Fibroblast of the aortic adventitia (primary cell): ENCODE measurements at regions not wholly inside any gene's neighbourhood (a gene's known extent, or its start where the extent isn't known, plus 50 kb on each side); places are given as distances from the start of the nearest gene placed in this dataset.
"Not testable (repeated sequence)": the region's sequence is repeated elsewhere in the genome, so short reads cannot be mapped to it uniquely, and the experiment has no call there.

Experiments used
- DNase-seq: peaks from one replicate; pipeline ENCODE4 v3.0.0-alpha.2; 2010; ENCODE audit warnings: low read depth
- H3K4me3 ChIP-seq: 2 replicates; pipeline ENCODE4 v1.5.1; 2011; ENCODE audit warnings: low read depth, mild to moderate bottlenecking, control low read depth, low read length, moderate library complexity
- TF ChIP-seq, protein P1 (sequence below): IDR thresholded peaks from 2 replicates; pipeline ENCODE4 v1.5.1; 2011; ENCODE audit warnings: mild to moderate bottlenecking, low read length, control low read depth, inconsistent platforms; ENCODE audit not compliant: insufficient read depth

DNA sequence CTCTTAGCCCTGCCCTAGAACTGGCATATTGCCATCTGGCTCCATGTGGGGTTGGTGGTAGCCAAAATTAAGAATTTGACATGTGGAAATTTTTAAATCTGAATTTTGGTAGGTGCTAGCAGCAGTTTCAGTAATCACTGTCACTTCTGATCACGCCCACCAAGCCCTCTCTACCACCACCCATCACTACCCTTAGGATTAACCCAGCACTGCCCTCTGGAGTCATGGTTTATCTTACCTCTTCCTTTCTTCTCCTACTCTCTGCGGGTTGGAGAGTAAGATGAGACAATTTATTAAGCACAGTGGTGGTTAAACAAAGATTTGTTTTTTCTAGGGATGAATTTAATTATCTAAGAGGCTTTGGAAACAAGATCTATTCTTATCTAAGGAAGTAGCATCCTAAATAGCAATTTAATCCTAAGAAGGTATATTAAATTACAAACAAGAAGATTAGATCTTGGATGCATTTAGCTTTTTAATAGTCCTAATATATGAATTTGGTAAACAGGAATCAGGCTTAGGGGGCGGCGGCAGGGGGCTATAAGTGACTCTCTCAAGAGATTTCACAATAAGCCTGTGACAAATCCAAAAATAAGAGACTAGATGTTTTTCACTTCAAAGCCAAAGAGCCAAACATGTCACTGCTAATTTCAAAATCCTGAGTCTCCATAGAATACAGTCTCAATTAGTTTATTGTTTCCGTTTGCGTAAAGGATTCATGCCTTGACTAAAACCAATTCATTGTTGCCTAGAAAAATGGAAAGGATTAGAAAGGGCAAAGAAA, 498.4 kb upstream of the UBE2E2 start:
- TF ChIP-seq, protein P1, sequence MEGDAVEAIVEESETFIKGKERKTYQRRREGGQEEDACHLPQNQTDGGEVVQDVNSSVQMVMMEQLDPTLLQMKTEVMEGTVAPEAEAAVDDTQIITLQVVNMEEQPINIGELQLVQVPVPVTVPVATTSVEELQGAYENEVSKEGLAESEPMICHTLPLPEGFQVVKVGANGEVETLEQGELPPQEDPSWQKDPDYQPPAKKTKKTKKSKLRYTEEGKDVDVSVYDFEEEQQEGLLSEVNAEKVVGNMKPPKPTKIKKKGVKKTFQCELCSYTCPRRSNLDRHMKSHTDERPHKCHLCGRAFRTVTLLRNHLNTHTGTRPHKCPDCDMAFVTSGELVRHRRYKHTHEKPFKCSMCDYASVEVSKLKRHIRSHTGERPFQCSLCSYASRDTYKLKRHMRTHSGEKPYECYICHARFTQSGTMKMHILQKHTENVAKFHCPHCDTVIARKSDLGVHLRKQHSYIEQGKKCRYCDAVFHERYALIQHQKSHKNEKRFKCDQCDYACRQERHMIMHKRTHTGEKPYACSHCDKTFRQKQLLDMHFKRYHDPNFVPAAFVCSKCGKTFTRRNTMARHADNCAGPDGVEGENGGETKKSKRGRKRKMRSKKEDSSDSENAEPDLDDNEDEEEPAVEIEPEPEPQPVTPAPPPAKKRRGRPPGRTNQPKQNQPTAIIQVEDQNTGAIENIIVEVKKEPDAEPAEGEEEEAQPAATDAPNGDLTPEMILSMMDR = no peak
- H3K4me3 ChIP-seq = no peak overlapping the region
- DNase-seq = no peak

DNA sequence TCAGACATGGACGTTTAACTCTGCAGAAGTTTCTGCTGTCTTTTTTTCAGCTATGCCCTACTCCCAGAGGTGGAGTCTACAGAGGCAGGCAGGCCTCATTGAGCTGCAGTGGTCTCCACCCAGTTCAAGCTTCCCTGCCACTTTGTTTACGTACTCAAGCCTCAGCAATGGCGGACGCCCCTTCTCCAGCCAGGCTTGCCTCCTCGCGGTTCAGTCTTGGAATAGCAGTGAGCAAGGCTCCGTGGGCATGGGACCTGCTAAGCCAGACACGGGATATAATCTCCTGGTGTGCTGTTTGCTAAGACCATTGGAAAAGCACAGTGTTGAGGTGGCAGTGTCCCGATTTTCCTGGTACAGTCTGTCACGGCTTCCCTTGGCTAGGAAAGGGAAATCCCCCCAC, 496.2 kb upstream of the UBE2E2 start:
- H3K4me3 ChIP-seq, DNase-seq: not testable (repeated sequence)

DNA sequence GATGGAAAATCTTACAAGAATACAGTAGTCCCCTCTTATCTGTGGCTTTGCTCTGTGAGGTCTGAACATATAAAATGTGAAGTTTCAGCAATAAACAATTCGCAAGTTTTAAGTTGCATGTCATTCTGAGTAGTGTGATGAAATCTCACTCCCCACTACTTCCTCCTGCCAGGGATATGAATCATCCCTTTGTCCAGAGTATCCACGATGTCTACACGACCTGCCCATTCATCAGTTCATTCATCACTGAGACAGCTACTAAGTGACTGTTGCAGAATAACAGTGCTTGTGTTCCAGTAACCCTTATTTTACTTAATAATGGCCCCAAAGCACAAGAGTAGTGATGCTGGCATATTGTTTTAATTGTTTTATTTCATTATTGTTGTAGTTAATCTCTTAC, 489.2 kb upstream of the UBE2E2 start:
- TF ChIP-seq, protein P1 = no peak
- DNase-seq = peak; percentile 40
- H3K4me3 ChIP-seq = no peak overlapping the region

DNA sequence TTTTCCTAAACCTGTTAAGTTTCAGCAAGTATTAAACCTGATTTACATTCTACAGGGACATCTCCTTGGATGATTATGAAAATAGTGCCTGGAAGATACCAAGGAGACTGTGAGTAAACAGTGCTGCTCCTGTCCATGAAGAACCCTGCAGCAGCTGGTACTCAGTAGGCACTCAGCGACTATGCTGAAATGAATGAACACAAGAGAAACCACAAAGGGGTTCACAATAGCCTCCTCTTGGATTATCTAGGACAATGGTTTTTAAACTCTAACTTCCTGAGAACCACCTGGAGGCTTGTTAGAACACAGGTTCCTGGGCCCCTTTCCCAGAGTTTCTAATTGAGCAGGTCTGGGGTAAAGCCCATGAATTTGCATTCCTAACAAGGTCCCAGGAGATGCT, 488.4 kb upstream of the UBE2E2 start:
- TF ChIP-seq, protein P1 = no peak
- DNase-seq = no peak
- H3K4me3 ChIP-seq = no peak overlapping the region

DNA sequence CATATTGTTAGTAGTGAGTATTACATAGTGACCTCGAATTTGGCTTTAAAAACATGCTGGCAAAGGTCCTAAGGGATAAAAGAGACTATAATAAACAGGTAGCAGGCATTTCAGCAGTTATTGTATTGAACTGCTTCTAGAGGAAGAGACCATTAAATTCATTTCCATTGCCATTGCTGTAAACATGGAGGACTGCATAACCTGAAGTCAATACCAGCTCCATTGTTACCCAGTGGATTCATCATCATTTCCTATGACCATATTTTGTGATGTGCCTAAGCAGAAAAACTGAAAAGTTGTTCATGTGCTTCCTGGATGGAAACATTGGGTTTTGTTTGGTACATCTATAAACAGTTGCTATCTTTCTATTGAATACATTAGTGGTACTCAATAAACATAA, 482.5 kb upstream of the UBE2E2 start:
- H3K4me3 ChIP-seq = no peak overlapping the region
- TF ChIP-seq, protein P1 = no peak
- no peak for DNase-seq

DNA sequence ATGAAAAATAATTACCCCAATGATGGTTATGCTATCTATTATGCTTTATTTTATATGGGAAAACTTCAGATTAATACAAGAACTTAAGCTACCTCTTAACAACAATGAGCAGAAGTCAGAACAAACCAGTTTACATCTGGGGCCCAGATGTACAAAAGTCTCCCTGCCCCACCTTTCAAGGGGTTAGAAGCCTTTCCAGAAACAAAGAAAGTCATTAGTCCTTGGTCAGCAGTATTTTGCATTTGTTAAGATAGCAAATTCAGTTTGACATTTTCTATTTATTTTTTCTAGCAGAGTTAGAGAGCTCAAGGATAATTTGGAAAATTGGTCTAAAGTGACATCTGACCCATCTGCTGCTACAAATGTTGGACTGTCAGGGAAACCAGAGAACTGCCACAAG, 478.7 kb upstream of the UBE2E2 start:
- TF ChIP-seq, protein P1 = no peak
- no peak overlapping the region for H3K4me3 ChIP-seq
- no peak for DNase-seq

DNA sequence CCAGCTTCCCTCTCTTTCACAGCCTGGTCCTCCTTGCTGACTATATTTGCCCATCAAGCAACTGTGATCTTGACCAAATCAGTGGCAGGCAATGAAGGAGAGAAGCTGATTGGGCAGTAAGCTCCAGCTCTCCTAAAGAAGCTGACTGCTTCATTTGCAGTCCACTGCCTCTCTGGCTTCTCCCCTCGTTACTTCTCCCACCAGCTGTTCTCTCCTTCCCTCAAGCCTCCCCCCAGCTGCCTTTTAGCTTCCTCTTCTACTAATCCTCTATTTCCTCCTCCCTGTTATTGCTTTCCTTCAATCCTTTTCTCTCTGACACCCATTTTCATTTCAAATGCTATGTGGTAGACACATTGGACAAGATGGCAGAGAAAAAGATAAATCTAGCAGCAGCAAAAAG, 474.7 kb upstream of the UBE2E2 start:
- TF ChIP-seq, protein P1 = no peak
- no peak overlapping the region for H3K4me3 ChIP-seq
- no peak for DNase-seq
